ENCODE measurements at regions not wholly inside any gene's neighbourhood (a gene's known extent, or its start where the extent isn't known, plus 50 kb on each side); places are given as distances from the start of the nearest gene placed in this dataset.
"Not testable (repeated sequence)": the region's sequence is repeated elsewhere in the genome, so short reads cannot be mapped to it uniquely, and the experiment has no call there.

DNA sequence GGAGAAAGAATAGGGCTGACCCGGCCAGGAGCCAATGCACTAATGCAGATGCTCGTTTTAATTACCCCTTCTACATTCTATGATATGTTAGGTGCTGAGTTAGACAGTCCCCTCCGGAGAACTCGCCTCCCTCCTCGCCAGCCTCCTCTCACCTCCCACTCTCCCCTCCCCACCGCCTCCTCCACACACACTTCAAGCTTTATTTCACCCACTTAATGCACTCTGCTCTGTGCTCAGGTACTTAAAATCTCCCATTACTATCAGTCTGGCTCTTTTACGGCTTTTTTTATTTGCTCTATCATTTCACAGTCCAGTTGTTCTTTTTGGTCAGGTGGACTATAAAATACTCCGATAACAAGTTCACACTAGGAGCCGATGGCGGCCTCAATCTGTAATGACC lies 231.6 kb downstream of the TEX36 start:
- peak; percentile 38 for DNase-seq

GRCh38 chr10:125450218-125450617 lies 232.7 kb downstream of the TEX36 start:
- DNase-seq: no peak

DNA sequence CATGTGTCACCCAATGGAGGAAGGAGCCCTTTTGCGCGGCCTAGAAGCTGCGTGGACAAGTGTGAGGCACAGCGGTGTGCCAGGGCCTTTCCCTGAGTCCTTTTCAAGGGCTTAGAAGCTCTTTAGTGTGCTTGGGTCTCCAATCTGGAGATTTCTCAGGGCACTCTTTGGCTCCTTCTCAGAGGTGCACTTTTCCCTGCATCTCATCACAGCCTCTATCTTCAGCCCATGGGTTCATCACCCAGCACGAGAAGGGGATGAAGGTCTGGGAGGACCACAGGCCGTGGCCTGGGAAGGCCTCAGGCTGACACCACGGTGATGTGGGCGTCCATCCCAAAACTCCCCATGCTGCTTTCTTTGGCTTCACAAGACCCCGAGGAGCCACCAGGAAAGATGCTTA lies 233.4 kb downstream of the TEX36 start:
- DNase-seq: no peak

DNA sequence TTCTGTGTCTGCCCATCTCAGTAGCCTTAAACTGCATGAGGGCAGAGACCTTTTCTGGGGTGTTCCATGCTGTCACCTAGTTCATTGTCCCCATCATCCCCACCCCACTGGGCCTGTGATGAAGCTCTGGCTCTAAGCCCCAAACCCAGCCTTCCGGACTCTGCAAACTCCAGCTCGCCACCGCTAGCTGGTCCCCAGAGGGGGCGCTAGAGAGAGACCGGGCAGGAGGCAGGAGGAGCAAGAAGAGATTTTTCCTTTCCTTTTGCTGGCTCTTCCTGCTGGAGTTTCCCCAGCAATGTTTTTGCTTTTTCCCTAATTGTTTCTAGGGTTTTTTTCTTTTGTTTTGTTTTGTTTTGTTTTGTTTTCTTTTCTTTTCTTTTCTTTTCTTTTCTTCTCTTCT lies 234.4 kb downstream of the TEX36 start:
- no peak for DNase-seq

DNA sequence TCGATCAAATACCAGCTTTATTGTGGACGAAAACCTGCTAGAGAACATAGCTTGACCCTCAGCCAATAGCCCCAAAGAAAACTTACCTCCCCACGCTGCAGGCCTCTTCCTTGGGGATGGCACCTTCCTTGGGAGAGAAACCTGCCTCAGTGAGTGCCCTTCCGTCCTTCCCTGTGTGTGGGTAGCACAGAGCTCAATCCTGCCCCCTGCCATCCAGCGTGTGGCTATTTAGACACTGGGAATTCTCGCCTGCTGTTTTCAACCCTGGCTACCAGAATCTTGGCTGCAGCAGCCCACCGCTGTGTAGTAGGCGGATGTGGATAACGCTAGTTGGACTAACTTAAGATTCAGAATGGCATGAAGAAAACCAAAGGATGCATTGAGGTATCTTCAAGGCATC lies 238.2 kb downstream of the TEX36 start:
- no peak for DNase-seq

DNA sequence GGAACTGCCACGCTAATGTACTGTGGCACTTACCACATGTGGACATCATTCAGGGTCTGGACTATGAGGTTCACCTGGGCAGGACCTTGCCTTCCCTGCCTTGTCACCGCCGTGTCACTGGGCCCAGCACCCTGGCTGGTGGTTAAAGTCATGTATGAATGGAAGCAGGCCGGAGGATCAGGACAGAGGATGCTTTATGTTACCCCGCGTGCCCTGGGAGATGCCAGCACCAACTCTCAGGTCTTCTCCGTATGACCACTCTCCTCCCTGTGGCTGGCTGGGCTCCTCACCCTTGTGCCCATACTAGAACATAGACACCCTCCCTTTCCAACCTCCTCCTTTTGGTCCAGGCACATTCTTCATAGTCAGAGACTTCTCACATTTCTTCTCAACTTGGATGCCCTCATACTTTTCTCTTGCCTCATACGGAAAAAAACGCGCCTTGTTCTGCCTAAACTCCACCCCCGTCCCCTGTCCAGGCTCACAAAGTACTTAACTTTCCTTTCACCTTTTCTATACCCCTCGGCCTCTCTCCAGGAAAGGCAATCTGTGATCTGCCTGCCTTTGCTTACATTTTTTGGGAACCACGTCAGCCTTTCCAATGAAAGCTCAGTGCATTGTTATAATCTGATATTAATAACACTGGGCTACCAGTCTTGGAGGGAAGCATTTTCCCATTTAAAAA lies 240.0 kb downstream of the TEX36 start:
- no peak for DNase-seq

- DNase-seq: no peak
Observed at GRCh38 chr10:125441151-125441550, 241.8 kb downstream of the TEX36 start.

- no peak for DNase-seq
Observed at GRCh38 chr10:125431149-125431548, 251.8 kb downstream of the TEX36 start.

DNA sequence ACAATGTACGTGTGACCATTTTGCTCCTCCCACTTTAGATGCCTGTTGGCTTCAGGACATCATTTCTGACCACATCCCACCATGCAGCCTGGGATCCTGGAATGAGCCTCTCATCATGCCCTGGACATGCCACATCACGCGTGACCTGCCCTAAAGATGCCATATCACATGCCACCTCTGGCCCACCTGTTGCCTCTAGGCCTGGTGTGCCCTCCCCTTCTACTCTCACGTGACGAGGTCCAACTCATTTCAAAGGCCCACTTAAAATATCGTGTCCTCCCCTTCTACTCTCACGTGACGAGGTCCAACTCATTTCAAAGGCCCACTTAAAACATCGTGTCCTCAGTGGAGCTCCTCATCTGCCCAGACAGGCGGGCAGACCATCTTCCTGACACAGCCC lies 254.9 kb downstream of the TEX36 start:
- DNase-seq: no peak

DNA sequence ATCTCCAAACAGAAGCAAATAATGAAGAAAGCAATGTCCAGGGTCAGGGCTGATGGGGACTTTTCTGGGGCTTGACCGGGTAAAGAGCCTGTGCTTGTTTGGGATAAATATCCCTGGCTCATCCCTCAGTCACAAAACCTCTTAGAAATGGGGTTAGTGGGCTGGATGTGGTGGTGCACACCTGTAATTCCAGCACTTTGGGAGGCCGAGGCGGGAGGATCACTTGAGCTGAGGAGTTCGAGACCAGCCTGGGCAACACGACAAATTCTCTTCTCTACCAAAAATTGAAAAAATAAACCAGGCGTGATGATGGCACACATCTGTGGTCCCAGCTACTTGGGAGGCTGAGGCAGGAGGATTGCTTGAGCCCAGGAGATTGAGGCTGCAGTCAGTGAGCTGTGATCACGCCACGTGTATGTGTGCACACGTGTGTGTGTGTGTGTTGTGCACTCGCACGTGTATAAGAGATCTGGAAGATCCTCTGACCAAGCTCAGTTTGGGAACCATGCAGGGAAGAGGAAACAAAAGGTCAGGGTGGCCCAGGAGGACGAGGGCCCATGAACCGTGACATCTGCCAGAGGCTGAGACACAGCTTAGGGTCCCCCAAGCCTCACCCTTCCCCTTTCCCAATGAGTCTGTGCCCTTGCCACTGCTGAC lies 258.6 kb downstream of the TEX36 start:
- DNase-seq: no peak

DNA sequence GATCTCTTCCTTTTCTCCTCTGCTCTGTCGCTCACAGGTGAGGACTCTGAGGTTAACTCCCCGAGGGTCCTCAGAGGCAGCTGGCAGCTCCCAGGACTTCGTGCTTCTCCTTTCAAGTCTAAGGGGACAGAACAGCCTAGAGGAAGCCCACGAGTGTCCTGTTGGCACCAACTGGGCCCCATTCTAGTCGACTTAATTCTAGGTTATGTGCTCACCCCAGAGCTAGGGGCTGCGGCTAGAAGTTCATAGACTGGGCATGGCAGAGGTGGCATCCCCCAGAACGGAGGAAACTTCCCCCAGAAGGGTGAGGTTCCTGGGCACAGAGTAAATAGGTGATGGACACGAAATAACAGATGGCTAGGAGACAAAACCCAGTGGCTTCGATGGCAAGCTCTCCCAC lies 259.4 kb downstream of the TEX36 start:
- DNase-seq: no peak

DNA sequence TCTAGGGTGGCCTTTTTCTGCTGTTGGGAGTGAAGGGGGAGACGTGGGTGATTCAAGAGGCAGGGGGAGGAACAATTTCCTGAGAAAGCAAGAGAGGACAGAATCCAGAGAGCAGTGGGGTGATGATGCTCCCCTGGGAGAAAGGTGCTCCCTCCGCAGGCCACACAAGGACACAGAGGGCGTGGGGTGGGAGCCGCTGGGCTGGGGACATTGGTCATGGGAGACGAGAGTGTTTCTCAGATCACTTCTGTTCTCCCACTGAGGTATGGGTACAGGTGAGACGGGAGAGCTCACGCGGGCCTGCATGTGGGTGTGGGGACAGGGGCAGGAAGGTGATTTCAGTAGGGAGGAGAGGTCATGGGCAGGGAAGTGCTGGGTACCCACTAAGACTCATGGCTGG lies 259.5 kb upstream of the CTBP2 start:
- DNase-seq: no peak

GRCh38 chr10:125419146-125419545 lies 258.8 kb upstream of the CTBP2 start:
- DNase-seq: no peak

GRCh38 chr10:125417605-125418004 lies 257.2 kb upstream of the CTBP2 start:
- no peak for DNase-seq

DNA sequence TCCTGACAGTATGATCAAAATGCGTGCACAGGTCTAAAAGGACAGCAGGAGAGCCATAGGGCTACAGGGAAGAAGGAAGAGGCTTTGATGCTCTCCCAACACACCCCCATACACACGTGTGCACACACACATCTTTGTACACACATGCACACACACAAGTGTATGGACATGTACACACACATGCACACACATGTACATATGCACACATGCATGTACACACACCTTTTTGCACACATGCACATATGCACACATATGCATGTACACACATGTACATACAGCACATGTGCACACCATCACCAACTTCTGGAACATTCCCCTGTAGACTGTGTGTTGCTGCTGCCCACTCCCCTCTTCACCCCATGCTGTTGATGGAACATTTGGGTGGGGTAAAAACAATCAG lies 255.6 kb upstream of the CTBP2 start:
- no peak for DNase-seq

DNA sequence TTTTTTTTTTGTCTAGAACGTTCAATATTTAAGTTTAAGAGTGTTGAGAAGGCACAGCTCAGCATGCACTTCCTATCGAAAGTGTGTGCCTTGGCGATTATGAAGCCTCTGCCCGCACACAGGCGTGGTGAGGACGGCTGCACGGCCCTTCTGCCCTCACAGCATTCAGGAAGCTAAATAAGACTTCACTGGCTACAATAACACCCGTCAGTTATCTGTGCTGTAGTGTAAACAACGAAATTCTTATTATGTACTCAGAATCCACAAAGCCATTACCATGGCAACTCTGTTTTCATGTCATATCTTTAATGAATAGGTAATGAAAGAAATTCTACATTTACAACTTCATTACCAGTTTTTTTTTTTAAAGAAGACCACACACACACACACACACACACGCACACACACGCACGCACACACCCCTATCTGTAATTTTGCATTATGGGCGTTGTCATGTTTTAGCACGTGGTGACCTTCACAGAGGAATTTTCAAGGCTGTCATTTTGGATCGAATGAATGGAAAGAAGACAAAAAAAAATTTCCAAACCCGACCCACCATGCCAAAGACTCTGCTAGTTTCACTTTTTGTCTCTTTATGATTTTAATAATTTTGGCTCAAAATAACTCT lies 254.8 kb upstream of the CTBP2 start:
- no peak for DNase-seq

GRCh38 chr10:125411724-125412123 lies 251.4 kb upstream of the CTBP2 start:
- no peak for DNase-seq

GRCh38 chr10:125409756-125410155 lies 249.4 kb upstream of the CTBP2 start:
- DNase-seq: no peak

- DNase-seq: no peak
Observed at GRCh38 chr10:125407557-125407956, 247.2 kb upstream of the CTBP2 start.

DNA sequence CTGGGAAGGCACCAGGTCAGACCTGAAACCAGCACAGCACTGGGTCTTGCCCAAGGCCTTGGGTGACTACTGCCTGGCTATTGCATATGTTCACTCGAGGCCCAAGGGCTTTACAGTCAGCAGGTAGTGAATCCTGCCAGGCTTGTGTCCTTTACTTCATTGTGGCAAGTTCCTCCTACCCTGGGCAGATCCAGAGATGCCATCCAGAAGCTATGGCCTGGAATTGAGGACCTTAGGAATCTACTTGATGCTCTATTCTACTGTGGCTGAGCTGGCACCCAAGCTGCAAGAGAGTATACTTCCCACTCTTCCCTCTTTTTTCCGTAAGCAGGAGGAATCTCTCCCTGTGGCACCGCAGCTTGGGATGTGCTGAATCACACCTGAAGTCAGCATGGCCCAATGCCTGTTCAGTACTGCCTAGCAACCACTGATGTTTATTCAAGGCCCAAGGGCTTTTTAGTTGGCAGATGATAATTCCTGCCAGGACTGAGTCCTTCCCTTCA lies 246.7 kb upstream of the CTBP2 start:
- no peak for DNase-seq

DNA sequence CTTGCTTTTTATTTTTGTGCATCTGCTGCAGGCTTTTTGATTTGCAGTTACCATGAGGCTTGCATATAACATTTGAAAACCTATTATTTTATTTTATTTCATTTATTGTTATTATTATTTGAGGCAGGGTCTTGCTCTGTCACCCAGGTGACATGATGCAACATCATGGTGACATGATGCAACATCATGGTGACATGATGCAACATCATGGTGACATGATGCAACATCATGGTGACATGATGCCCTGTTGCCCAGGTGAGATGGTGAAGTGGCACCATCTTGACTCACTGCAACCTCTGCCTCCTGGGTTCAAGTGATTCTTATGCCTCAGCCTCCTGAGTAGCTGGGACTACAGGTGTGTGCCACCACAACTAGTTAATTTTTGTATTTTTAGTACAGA lies 244.5 kb upstream of the CTBP2 start:
- DNase-seq: not testable (repeated sequence)

GRCh38 chr10:125401462-125401861 lies 241.1 kb upstream of the CTBP2 start:
- no peak for DNase-seq

DNA sequence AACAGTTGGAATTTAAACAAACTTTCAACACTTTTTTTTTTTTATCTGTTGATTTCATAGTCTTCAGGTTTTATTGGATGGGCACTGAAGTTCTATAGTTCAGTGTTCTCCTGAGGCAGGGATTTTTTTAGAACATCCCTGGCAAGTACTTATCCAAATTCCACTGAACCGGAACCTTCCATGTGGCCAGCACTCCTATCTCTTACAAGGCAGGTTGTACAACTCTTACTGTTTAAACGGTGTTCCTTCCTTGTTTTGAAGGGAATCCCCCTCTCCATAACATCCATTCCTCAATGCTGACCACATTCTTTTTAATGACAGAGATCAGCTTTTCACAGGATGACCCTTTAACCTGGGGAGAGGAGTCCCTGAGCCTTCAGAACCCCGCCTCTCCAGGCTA lies 238.9 kb upstream of the CTBP2 start:
- DNase-seq: no peak
